ENCODE measurements at regions not wholly inside any gene's neighbourhood (a gene's known extent, or its start where the extent isn't known, plus 50 kb on each side); places are given as distances from the start of the nearest gene placed in this dataset.
"Not testable (repeated sequence)": the region's sequence is repeated elsewhere in the genome, so short reads cannot be mapped to it uniquely, and the experiment has no call there.

DNA sequence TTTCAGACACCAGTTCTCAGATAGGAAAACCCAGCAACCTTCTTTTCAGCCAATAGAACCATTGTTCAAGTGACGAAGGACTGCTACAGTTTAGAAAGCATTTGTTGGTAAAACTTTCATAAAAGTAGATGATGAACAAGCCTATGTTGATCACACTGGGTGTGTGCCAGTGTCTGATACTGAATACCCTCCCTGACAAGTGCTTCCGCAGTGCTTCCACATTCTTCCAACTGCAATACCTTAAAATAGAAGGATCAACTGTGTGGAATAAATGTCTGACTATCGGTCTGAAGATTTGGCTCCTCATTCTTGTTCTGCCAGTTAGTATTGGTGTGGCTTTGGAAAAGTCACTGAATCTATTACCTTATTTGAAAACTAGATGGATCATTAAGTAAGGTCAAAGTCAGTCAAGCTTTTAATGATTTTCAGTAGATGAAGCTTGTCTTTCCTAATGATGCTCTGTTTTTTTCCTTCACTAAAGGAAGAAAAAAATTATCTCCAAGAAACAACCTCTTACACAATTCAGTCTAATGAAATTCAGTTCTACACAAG lies 479.4 kb upstream of the CBLB start:
- DNase-seq (ENCODE audit: low read depth), result no peak

DNA sequence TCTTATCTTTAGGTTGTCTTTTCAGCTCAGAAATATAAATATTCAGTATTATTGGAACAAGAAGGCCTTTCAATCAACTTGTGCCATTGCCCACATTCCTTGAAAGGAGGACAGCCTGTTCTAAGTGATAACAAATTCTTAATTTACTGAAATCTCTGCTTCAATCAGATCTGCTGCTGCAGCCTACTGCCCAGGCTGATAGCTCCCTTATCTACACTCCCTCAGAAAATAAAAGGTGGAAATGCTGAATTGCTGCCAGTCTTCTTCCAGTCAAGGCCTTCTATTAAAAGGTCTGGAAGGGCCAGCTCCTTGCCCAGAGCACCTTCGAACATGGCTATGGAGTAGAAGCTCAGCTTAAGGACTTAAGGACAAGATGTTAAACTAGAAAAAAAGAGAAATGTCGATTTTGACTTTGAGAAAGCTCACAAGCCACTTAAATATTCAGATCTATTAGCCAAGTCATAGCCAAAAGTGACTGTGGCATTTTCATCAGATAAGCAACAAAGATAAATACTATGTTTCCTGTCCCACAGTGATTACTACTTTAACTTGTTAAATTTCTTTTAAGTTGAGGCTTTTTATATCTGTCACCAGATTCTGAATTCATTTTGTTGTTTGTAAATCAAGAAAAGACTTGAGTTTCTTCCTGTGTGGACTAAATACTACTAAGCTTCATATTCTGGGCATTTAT lies 480.5 kb upstream of the CBLB start:
- DNase-seq (ENCODE audit: low read depth), result no peak

DNA sequence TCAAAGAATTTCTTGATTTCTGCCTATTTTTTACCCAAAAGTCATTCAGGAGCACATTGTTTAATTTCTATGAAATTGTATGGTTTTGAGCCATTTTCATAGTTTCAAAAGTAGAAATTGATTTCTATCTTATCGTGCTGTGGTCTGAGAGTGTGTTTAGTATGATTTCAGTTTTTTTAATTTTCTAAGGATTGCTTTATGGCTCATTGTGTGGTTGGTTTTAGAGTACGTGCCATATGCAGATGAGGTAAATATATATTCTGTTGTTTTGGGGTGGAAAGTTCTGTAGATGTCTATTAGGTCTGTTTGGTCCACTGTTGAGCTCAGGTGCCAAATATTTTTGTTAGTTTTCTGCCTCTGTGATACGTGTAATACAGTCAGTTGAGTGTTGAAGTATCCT lies 487.1 kb upstream of the CBLB start:
- no peak for DNase-seq (ENCODE audit: low read depth)

DNA sequence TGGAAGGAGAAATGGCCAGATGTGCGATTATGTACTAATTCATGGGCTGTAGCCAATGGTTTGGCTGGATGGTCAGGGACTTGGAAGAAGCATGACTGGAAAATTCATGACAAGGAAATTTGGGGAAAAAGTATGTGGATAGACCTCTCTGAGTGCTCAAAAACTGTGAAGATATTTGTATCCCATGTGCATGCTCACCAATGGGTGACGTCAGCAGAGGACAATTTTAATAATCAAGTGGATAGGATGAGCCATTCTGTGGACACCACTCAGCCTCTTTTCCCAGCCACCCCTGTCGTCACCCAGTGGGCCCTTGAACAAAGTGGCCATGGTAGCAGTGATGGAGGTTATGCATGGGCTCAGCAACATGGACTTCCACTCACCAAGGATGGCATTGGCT lies 490.9 kb upstream of the CBLB start:
- no peak for DNase-seq (ENCODE audit: low read depth)

DNA sequence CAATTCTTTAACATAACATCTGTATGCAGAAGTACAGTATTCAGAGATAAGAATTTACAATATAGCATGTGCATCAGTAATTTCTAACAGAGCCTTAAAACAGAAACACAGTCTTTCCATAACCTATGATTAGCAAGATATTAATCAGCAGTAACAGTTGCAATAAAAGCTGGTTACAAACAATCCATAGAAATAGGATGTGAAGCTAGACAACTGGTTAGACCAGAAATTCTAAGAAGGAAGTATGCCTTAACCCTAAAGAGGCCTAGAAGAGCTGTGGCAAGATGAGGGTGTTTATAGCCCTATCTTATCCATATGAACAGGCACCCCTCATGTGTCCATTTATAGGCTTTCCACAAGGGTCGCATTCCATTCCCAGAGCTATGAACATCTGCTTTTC lies 492.1 kb upstream of the CBLB start:
- not testable (repeated sequence) for DNase-seq (ENCODE audit: low read depth)

DNA sequence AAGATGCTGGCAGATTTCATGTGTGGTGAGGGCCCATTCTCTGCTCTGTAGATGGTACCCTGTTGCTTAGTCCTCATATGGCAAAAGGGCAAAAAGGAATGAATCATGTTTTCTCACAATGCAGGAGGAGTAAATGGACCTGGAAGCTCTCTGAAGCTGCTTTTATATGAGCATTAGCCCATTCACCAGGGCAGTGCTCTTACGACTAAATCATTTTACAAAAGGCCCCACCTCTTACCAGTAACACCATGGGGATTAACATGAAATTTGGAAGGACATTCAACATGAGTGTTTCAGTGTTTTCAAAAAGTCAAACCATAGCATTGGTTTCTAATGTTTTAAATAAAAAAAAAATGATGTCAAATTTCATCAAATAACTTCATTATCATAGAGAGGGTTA lies 495.7 kb upstream of the CBLB start:
- DNase-seq (ENCODE audit: low read depth), result no peak

DNA sequence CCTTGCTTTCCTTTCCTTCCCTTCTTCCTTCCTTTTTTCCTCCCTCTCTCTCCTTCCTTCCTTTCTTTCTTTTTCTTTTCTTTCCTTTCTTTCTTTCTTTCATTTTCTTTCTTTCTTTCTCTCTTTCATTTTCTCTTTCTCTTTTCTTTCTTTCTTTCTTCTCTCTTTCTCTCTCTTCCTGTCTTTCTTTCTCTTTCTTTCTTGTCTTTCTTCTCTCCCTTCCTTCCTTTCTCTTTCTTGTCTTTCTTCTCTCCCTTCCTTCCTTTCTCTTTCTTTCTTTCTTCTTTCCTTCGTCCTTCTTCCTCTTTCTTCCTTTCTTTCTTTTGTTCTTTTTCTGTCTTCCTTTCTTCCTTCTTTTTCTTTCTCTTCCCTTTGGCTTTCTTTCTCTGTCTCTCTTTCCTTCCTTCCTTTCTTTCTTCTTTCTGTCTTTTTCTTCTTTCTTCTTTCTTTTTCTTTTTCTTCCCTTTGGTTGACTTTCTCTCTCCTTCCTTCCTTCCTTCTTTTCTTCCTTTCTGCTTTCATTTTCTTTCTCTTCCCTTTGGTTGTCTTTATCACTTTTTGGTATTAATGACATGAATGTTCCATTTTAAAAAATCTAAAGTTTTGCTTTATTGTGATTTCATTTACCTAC lies 496.4 kb upstream of the CBLB start:
- DNase-seq (ENCODE audit: low read depth), result no peak

DNA sequence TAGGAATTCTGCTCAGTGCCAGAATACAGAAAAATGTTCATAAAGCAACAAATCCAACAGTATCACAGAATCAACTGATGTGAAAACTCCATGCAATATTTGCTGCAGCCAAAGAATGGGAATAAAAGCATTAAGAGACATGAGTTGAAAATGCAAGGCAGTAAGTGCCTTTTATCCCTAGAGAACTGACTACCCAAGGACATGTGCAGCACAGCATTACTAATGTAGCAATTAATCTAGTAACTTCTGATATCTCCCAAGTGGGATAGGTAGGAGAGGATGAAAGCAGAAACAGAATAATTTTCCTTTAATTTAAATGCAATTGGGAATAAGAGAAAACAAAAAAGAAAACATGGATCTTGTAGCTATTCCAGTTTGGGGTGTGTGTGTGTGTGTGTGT lies 497.5 kb upstream of the CBLB start:
- no peak for DNase-seq (ENCODE audit: low read depth)

DNA sequence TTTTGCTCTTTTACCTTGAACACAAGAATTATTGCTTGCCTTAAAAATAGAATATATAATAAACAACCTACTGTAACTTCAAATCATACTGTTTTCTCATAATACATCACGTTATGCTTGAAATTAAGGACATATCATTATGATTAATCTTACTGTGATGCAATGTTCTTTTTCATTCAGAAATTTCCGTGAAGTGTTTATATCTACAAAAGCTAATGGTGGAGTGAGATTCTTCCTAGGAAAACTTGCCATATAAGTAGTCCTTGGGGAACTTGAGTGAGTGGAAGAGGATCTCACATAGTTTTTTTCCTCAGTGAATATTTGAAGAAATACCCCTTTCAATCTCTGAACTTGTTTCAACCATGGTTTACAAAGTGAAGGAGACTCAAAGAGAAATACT lies 498.7 kb upstream of the CBLB start:
- DNase-seq (ENCODE audit: low read depth), result no peak

DNA sequence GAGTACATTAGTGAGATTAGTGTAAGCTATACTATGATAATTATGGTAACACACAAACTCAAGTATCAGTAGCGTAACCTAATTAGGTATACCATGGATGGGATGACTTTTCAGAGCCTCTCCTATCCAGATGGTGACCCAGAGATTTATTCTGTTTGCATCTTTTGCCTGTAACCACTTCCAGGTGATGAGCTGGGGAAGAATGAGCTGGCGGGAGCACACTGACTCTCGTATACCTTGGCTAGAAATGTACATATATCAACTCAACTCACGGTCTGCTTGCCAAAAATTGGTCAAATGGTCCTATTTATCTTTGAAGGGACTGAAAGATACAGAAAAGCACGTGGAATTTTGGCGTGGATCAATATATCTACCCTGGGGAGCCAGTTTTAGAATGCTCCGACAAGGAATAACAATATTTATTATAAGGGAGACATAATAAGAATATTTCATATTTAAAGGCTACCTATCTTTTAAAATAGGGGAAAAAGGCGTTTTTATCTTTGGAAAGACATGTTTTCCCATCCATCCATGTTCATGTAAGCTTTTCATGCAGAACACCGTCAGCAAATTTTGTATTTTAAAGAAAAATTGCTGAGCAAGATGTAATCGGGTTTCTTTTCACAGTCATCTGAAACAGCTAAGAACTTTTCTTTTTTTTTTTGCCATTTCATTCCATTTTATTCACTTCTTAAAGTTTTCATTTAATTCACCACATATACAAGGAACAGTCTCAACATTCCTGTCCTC lies 502.6 kb upstream of the CBLB start:
- no peak for DNase-seq (ENCODE audit: low read depth)

DNA sequence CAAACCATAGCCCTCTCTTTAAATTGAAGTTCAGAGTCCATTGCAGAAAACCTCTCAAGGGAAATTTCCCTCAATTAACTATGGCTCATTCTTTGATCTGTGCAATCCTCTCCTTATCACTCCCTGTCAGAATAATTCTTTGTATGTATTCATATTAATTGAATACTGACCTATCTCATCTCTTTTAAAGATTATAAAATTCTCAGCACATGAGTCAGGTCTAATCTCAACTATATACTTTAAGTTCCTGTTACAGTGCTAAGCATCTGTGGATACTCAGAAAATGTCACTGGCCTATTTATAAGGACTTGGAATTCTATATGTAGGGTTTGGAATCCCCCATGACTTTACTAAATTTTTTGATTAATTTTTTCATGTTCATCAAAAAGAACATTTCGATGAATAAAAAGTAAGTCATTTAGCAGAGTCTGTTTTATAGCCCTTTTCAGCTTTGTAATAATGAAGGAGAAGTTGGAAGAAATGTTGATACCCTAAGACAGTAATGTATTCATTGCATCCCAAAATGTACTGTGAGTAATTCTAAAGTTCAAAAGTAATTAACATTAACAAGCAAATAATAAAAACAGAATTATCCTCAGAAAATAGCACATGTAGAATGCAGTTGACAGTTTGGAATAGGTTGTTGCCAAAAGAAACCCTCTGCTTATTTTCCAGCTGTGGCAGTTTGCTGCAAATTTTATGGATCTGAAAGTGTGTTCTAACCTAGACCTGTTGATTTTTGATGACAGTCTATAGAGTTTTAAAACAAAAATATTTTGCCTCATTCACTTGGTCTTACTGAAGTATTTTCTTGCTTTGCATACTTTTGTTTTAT lies 503.4 kb upstream of the CBLB start:
- DNase-seq (ENCODE audit: low read depth), result no peak

DNA sequence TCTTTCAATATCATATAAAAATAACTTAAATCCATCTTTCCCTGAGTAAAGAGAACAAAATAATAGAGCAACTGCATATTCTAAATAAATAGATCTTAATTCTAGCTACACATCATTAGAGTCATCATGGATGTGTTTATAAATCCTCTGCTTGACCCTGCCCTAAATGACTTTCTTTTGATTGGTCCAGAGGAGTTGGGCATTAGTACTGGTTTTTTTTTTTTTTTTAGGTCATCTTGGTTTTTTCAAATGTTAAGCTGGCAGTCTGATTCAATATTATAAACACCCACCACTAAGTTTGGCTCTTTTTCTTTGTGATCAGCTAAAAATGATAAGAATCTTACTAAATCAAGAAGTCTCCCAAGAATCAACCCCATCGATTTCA lies 504.0 kb upstream of the CBLB start:
- no peak for DNase-seq (ENCODE audit: low read depth)

DNA sequence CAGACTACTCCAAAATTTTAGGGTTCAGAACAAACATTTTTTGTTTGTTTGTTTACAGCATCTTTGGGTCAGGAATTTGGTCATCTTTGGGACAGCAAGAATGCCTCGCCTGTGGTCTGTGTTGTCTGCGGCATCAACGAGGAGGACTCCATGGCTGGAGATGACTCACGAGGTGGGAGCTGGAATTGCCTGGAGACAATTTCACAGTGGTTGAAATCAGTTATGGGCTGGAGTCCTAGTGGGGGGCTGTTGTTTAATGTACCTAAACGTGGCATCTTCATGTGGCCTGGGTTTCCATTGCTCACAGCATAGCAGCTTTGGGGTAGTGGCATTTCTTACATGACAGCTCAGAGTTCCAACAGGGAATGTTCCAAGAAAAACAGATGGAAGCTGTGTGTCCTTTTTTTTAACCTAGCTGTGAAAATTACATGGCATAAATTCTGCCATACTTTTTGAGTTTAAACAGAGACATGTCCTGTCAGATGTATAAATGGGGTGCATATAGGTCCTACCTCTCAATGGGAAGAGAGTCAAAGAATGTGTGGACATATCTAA lies 507.3 kb upstream of the CBLB start:
- DNase-seq (ENCODE audit: low read depth), result no peak

DNA sequence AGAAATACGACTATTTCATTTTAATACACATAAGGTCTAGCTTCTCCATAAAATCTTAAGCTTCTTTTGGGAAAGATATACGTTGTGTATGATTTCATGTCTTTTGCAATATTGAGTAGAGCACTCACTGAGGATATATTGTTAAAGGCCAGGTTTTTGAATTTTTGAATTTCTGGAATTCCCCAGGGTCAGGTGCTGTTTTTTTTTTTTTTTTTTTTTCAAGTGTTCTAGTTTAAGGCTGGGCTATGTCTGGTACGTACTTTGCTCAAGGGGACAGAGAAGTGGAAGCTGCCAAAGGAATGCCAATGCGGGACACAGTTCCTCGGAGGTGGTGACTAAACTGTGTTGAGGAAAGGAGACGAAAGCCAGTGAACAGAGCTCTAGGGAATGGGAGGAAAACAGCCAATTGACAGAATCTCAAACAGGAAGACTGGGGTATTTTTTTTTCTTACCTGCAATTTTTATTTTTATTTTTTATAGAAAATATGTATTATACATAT lies 510.5 kb upstream of the CBLB start:
- DNase-seq (ENCODE audit: low read depth), result no peak

DNA sequence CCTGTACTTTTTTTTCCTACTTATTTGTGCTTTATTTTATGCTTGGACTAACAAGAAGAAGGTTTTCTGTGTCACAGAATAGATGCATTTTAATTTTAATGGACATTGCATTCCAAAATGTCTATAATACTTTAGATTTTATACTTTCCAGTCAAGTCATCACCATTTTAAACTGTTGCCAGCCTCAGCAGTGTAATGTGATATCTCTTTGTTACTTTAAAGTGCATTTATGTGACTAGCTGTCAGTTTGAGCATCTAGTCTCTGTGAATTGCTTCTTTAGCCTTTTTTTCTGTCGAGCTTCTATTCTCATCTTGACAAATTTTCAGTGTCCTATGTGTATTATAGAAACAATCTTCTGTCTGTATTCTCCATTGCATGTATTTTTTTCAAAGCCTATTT lies 511.4 kb upstream of the CBLB start:
- no peak for DNase-seq (ENCODE audit: low read depth)

DNA sequence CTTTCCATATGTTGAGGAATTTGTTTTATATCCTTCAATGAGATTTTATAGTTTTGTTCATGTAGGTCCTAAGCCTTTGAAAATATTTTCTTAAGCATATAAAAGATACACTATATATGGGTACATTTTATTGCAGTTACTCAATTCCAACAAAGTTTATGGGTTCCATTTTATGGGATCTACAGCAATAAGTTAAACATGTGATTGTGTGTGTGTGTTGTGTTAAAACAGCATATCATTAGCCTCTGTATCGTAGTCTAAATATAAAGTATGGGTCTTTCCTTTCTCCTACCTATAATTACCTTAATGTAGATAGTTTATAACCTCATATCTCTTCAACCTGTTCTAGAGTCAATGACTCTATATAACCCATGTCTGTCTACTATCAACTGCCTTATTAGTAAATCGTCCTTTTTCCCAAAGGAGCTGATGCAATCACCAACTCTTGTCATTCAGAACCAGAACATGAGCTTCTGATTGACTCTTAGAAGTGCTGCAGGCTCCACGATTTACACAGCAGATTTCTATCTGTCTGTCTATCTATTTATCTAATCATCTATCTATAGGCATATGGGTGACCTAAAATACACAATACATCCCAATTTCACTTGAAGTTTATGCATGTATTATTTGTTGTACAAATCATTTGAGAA lies 512.6 kb upstream of the CBLB start:
- no peak for DNase-seq (ENCODE audit: low read depth)

DNA sequence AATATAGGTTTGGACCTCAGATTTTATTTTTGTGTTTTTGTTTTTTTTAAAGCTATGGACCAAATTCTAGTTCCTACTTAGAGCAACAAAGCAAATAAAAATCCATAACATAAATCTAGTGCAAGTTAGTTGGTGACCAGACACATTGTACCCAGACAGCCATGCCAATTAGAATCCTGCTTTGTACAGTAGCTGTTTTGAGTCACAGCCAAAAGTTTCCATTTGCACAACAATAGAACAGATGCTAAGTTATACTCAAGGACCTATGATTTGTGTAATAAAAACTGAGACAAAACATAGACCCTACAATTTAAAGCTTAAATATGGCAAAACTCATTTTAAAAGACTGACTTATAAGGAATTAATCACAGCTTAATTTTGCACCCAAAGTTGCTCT lies 513.1 kb upstream of the CBLB start:
- no peak for DNase-seq (ENCODE audit: low read depth)

DNA sequence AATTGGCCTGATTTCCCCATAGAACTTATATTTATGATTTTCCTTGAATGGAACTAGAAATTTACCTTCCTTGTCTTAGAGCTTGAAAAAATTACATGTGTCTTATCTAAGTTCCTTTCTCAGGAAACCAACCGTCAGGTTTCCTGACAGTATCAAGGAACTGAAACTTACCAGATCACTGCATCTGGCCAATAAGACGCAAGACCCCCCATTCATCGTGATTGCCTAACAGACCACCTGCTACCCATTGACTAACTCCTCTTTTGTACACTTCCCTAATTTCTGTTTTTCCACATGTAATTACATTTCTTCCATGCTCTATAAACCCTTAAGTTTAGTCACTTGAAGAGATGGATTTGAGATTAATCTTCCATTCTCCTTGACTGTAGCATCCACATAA lies 517.2 kb upstream of the CBLB start:
- DNase-seq (ENCODE audit: low read depth), result no peak

DNA sequence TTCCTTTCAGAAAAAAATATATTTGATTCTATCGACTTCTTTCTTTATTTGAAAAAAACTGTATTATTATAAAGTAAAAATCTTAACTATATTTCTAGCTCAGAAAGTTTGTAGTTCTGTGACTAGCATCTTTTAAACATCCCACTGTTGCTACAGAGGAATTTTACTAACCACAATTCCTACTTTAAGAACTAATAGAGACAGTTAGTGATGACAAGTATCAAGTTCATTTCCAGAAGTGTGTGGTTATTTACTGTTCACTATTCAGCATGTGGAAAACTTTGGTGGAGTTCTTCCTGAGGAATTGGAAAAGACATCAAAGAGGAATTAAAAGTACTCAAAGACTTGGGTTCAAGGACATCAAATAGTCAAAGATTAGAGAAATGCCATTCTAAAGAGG lies 524.1 kb upstream of the CBLB start:
- DNase-seq (ENCODE audit: low read depth), result no peak

DNA sequence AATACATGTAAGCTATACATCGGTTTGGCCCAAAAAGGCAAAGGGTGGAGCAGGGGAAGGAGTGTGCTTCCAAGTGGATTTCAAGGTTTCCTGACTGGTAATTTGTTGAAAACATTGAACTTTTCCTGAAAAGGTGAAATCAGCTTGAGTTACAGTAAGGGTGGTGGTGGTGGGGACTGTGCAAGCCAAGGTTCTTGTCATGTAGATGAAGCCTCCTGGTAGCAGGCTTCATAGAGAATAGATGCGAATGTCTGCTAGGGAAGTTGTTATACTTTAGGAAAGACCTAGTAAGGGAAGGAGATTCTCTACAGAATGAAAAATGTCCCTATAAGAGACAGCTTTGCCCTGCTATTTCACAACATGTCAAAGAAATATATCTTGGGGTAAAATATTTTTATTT lies 528.2 kb upstream of the CBLB start:
- DNase-seq (ENCODE audit: low read depth), result no peak

DNA sequence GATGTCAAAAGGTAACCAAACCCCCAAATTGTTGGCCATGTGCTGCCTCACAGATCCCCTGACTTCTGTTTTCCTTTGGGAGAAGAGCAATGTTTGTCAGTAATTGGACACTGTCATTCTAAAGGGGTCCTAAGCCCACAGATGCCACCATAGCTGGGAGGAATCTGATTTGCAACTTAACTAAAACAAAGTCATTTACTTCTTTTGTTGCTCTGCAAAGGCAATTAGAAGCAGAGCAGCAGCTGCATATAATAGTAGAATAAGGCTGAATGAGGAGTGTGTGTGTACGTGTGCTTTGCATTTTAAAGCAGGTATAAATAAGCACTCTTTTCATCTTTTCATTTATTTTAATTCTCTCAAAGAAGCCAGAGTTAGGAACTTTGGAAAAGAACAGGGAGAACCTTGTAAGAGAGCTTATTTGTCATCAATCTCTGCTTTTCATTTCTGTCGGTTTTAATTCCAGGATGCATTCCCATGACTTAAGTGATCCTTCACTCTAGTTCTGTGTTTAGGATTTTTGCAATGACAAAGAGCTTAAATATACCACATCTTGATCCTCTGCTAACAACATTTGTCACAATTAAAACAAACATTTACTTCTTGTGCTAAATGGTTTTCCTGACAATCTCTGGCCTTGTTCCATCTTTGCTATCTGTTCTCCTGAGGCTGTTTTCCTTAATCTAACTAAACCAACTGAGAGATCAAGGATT lies 530.2 kb upstream of the CBLB start:
- no peak for DNase-seq (ENCODE audit: low read depth)
